Activated CD4-positive, alpha-beta T cell treated with anti-CD3 and anti-CD28 coated beads for 48 hours (primary cell): ENCODE measurements at regions not wholly inside any gene's neighbourhood (a gene's known extent, or its start where the extent isn't known, plus 50 kb on each side); places are given as distances from the start of the nearest gene placed in this dataset.
"Not testable (repeated sequence)": the region's sequence is repeated elsewhere in the genome, so short reads cannot be mapped to it uniquely, and the experiment has no call there.

Source experiments
- DNase-seq: peaks from one replicate; pipeline ENCODE4 v3.0.0-alpha.2; 2020

DNA sequence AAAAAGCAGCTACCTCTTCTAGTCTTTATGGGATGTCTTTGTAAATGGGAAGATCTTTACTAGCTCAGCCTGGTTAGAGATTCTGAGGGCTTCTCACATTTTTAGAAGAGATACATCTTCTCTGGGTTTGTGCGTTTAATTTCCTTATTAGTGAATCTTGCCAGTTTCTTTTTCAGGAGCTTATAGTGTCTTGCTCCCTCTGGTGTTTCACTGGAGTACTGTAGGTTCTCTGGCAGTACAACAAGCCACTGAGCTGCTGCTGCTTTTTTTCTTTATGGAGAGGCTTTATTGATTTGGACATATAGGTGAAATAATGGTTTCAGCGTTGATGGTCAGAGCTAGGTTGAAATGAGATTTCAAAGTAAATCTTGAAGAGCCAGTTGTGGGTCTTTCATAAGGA is 82.9 kb downstream of the LAS1L start:
- DNase-seq = peak; percentile 13

DNA sequence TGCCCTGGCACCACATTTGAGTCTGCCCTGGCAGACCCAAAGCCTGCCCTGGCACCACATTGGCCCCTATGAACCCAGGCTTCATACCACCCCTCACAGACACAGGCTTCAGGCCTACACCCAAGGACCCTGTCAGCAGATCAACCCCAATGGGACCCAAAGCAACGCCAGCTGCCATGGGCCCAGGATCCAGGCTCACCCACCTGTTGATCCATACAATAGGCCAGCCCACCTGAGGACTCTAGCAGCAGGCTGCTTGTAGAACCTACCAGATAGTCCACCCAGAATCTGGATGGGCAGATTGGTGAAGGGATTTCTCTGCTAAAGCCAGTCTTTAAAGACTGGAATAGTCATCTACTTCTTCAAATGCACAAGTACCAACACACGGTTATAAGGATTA is 114.4 kb downstream of the LAS1L start:
- DNase-seq = no peak

DNA sequence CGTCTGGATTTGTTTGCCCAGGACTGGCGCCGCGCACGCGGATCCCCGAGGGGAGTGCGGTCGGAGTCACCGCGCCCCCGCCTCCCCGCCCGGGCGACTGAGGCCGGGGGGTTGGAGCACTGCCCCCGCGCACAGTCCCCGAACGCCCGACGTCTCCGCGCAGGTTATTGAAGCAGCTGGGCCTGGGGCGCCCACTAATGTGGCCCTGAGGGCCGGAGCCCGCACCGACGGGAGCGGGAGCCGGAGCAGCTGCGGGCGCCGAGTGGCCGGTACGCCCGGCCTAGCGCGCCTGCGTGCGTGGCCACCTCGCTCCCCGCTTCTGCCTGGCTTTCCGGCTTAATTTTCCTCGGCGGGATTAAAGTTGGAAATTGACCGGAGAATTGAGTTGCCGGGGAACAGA is 126.9 kb downstream of the LAS1L start:
- not testable (repeated sequence) for DNase-seq

DNA sequence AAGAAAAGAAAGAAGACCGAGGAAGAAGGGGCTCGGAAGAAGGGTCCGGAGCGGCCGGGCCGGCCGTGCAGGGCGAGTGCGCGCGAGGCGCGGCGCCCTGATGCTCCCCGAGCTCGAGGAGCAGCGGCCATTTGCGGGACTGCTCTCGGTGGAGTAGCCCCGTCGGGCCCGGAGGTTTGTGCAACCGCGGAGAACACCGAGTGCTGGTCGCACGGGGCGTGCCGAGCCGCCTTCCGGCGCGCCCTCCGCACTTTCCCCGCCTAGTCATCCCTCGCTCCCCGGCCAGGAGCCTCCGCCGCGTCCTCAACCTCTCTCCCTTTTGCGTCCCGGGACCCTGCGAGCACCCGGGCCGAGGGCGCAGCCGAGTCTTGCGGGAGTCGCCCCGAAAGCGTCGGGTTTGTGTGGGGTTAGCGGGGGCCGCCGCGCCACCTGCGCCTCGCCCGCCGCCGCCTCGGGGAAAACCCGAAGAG is 127.4 kb downstream of the LAS1L start:
- peak; percentile 28 for DNase-seq

DNA sequence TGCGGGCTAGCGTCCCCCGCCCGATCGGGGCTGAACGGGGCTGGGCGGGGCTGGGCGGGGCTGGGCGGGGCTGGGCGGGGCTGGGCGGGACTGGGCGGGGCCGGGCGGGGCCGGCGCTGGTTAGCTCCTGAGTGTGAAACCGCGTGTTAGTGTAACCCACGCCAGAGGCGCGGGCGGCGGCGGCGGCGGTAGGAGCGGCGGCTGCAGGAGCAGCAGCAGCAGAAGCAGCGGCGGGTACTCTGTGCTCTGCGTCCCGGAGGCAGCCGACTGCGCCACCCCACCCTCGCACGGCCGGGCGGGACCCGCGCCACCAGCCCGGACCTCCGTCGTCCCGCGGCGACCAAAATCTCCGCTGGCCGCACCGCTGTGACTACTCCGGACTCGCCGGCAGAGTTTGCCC is 128.1 kb downstream of the LAS1L start:
- peak; percentile 50 for DNase-seq

DNA sequence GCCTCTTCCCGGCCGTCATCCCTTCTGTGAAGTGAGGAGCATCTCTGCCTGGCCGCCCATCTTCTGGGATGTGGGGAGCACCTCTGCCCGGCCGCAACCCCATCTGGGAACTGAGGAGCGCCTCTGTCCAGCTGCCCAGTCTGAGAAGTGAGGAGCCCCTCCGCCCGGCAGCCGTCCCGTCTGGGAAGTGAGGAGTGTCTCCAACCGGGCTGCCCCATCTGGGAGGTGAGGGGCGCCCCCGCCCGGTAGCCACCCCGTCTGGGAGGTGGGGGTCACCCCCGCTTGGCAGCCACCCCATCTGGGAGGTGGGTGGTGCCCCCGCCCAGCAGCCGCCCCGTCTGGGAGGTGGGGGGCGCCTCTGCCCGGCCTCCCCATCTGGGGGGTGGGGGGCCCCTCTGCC is 142.3 kb downstream of the LAS1L start:
- no peak for DNase-seq

DNA sequence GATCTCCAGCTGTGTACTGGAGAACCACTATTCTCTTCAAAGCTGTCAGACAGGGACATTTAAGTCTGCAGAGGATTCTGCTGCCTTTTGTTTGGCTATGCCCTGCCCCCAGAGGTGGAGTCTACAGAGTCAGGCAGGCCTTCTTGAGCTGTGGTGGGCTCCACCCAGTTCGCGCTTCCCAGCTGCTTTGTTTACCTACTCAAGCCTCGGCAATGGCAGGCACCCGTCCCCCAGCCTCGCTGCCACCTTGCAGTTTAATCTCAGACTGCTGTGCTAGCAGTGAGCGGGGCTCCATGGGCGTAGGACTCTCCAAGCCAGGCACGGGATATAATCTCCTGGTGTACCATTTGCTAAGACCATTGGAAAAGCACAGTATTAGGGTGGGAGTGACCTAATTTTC is 145.5 kb downstream of the LAS1L start:
- DNase-seq = not testable (repeated sequence)
